GM18951 (cell line): ENCODE measurements at regions not wholly inside any gene's neighbourhood (a gene's known extent, or its start where the extent isn't known, plus 50 kb on each side); places are given as distances from the start of the nearest gene placed in this dataset.

Source experiments
- POLR2A ChIP-seq: IDR thresholded peaks from 4 replicates; pipeline ENCODE4 v1.6.1; 2011; ENCODE audit warnings: mild to moderate bottlenecking; ENCODE audit not compliant: insufficient read length, insufficient read depth; ENCODE audit errors: extremely low read depth
- in situ Hi-C: fragments of 300-500 bp; cut with MboI; formaldehyde crosslinking; loops from one replicate; pipeline ENCODE4 v1.12.0; 2022; ENCODE audit warnings: low sequenced_read_pairs, mixed read lengths, inconsistent platforms; ENCODE audit not compliant: unreplicated experiment

DNA sequence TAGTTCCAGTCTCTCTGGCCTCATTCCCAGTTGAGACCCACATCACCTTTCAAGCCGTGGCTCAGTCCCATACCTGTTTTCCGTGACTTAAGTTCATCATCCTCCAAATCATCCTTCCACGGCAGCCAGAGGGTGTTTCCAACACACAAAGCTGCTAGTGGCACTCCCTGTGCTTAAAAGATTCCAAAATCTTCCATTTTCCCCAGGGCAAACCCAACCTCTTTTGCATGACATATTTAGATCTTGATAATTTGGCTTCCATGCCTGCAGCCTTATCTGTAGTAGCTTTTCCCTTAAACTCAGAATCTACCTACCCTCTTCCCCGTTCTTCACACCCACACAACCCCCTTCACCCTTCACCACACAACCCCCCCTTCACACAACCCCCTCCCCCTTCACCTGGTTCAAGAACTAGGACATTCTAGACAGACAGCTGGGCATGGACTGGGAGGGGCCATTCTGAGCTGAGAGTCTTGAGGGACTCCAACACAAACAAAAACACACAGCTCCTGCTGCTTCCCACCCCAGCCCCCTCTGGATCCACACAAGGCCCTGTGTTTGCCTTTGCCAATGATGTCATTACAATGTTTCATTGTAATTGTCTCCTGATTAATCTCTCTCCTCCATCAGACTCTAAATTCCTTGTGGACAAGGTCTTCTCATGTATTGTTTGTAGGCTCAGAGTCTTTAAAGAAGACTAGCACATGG lies 268.2 kb downstream of the SH3GL2 start:
- TF ChIP-seq POLR2A: no peak
- in situ Hi-C loops: no loop called here

DNA sequence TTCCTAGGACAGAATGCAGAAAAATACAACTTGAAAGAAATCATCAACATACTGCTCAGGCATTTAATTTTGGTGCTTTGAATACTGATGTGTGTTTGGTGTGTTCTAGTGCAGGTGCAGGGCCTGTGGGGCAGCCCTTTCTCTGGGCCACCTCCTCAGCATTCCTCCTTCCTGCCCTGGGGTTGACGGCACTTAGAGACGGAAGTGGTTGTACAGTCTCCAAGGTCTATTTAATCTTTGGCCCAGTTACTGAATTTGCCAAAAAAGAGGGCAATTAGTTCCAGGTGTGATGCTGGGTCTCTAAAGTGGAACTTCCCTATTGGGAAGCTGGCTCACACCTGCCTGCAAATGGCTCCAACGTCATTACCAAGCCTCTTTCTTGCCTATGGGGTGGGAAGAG lies 269.0 kb downstream of the SH3GL2 start:
- in situ Hi-C loops: no loop called here
- TF ChIP-seq POLR2A: no peak

DNA sequence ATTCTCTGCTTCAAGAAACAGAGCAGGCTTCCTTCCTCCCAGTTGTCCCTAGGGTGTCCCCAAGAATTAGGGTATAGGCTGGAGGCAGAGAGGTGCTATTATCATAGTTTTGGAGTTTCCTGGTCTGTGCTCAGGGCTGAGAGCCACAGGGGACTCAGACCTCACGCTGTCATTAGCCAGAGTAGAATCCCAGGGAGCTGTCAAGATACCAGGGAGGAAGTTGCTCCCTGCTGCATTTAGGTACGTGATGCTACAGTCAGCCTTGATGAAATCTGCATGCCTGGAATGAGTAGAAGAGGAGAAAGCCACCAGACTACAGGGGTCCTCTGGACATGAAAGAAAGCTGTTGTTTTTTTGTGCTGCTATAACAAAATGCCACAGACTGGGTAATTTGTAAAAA lies 273.2 kb downstream of the SH3GL2 start:
- in situ Hi-C loops: no loop called here
- TF ChIP-seq POLR2A: no peak

DNA sequence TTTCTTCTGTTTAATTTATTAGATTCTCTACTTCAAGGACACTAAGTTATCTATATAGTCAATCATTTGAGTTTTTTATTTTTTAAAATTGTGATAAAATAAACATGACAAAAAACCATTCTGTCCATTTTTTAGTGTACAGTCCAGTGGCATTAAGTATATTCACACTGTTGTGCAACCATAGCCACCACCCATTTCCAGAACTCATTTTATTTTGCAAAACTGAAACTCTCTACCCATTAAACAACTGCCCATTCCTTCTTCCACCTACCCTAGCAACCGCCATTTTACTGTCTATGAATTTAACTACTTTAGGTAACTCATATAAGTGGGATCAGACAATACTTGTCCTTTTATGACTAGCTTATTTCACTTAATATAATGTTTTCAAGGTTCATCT lies 275.6 kb downstream of the SH3GL2 start:
- no peak for TF ChIP-seq POLR2A
- in situ Hi-C loops: no loop called here

DNA sequence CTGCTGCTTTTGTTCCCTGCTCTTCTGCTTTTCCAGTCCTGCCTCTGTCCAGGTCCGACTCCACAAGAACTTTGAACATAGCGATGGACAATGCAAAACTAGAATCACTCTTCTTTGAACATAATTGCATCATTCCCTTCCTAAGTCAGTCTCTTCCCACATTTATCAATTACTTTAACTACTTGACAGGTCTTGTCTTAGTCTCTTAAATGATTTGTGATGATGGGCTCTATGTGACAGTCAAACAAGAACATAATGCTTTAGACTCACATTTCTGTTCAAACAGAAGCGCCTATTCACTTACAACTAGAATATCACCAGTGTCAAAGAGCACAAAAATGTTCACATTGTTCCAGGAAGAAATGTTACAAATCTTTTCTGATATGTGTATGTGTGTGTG lies 278.1 kb downstream of the SH3GL2 start:
- in situ Hi-C loops: no loop called here
- TF ChIP-seq POLR2A: no peak

DNA sequence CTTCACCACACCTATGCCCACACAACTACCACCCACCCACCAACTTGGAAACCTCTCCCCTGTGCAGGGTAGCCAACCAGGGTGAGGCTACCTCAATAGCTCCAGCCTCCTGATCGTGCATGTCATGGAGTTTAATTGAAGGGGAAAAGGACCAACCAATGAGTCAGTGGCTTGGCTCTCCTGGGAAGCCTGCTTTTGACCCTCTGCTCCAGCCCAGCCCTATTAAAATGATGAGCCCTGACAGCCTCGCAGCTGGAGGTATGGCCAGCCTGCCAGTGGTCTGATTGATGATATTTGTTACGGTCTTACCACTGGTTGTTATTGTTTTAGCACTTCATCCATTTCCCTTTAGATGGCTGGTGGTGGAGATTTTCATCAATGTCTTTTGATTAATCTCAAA lies 280.4 kb downstream of the SH3GL2 start:
- in situ Hi-C loops: no loop called here
- TF ChIP-seq POLR2A: no peak

DNA sequence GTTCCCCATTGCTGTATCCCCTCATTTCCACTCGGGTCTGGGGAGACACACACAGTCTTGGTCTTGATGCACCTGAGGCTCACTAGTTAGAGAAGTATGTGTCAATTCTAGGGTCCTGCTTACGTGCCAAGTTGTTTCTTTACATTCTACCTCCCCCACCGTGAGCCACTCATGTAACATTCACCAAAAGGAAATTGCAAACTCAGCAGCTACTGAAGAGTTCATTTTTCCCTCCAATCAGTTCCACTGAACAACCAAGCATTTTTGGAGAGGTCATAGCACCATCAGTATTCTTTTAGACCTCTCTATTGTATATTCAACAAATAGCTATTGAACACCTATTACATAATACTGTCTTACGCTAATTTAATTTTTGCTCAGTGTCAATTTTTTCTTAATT lies 281.1 kb downstream of the SH3GL2 start:
- no peak for TF ChIP-seq POLR2A
- in situ Hi-C loops: no loop called here

DNA sequence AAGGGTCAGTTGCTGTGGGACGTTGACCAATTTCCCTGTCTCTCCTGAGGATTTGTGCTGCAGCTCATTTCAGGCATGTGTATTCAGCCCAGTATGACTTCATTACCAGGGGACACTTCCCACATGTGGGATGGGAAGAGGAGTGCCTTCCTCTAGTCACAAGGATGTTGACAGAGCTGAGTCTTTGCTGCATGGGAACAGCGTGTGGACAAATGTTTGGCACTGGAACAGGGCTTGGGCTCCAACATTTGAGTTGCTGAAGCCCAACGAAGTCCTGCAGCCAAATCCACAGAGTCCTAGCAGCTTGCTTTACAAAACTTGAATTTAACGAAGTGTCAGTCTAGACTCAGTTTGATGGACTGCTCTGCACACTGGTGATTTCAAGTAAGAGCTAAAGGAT lies 283.2 kb downstream of the SH3GL2 start:
- in situ Hi-C loops: no loop called here
- TF ChIP-seq POLR2A: no peak

DNA sequence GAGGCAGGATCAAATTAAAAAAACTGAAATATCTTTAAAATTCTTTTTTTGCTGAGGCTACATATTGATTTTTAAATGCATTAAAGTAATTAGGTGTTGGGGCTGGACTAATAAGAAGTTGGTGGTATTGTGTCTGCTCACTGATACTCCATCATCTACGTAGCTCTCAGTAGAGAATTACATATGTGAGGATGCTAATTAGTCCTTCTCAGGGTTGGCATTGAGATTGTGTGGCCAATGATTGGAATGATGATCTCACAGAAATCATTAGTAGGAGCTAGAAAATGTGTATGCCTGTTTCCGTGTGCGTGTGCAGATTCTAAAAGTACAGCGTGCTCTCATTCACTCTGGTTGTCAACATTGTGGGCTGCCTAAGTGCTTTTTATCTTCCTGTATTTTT lies 283.8 kb downstream of the SH3GL2 start:
- in situ Hi-C loops: no loop called here
- TF ChIP-seq POLR2A: no peak

DNA sequence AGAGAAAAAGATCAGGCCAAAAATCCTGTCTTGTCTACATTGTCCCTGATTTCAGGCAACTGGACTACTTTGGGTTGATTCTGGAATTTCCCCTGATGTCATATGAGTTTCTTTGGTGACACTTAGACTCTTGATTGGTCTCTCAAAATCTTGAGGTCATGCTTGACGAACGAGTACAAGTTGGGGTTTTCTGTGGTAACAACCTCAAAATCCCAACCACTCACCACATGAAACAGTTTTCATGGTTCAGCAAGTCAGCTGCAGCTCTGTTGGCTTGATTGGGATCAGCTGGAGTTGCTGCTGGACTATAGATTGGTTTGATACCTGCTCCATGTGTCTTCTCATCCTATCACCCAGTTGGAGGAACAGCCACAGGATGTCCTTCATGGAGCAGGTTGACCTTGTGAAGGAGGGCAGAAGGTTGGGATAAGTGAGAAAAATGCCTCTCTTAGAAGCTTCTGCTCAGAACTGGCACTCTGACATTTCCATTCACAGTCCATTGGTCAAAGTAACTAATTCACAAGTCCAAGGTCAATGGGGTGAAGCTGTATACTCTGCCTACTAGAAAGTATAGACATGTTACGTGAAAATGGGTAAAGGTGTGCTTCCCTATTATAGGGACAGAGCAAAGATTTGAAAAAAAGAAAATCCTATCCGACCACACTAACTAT lies 284.5 kb downstream of the SH3GL2 start:
- in situ Hi-C loops: no loop called here
- TF ChIP-seq POLR2A: no peak

DNA sequence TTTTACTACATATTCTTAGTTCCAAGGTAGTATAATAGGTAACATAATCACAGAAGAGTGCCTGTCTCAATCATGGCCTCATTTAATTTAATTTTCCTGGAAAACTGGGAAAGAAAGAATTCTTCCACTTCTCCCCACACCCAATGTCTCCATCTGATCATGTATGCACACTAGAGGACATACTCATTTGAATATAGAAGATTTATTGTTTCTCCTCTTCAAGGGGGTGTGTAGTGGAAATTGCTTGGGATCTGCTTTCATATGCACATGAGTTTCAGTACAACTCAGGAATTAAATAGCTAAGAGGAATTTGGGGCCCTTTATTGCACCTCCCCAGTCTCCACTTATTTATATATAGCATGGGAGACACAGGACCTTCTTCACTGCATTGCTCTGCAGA lies 285.1 kb downstream of the SH3GL2 start:
- no peak for TF ChIP-seq POLR2A
- in situ Hi-C loops: no loop called here

DNA sequence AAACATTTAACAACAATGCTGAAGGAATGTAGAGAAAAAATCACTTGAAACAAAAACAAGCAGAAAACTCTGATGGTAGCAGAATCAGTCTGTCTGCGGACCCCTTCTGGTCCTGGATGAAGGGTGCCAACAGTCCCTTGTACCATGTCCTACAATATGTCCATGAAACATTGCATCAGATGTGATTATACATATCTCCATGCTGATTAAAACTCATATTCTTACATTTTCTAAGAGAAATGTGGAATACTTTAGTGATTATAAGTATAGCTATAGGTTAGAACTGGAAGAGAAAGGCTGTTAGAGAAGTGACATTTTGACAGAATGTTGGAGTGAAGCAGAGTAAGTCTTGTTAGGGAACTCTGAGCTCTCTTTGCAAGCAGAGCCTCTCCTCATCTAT lies 286.1 kb downstream of the SH3GL2 start:
- TF ChIP-seq POLR2A: no peak
- in situ Hi-C loops: no loop called here

DNA sequence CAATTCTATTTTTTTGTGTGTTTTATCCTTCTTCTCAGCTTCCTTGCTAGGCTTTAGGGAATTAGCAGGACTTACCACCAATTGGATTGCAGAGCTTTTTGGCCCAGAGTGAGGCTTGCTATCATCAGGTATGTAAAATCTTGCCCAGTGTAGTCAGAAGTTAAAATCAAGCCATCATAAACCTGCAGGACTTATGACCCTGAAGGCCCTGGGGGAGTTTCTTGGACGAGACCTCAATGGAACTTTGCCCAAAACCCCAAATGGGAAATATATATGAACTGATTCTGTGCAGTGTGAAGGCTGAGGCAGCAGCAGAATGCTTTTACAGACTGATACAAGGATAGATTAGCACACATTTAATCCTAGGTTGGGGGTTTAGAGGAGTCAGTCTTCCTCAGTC lies 287.0 kb downstream of the SH3GL2 start:
- no peak for TF ChIP-seq POLR2A
- in situ Hi-C loops: no loop called here

DNA sequence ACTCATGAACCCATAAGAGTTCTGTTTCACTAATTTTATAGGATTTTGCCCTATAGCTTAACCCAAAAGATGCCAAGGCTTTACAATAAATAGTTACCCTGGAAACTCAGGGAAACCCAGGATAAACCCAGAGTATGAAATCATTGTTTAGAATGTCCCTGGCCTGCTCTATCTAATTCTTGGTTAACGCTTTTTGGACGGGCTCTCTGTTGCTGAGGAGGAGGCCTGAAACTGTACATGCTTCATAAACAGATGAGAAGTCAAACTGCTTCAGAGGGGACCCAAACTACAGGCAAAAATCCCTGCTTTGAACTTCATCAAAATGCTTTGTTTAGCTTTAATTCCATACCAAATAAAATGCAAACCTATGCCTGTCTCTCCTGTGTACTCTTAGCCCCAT lies 291.9 kb downstream of the SH3GL2 start:
- no peak for TF ChIP-seq POLR2A
- in situ Hi-C loops: no loop called here
